ENCODE measurements at regions not wholly inside any gene's neighbourhood (a gene's known extent, or its start where the extent isn't known, plus 50 kb on each side); places are given as distances from the start of the nearest gene placed in this dataset.

DNA sequence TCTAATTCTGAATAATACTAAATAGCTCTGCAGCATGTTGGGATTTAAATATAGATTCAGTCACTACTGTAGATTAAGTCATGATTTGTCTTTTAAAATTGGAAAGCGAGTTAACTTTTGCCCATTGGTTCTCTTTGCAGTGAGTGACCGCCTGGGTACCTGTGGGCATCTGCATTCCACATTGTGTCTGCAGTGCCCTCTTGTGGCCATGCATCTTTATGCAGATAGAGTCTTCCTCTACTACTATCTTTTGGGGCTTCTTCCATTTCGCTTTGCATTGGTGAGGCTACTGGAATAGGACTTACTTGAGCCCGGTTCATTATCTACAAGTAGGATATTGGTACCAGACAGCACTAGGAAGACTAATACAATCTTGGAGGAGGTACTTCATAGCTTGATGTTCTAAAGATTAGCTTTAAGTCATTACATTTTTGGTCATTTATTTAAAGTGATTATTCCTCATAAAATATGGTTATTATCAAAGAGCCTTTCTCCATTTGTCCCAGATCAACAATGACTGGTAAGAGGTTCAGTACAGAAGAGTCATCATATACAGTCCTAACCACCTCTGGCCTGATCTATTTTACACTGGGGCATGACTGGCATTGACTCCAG lies 203.0 kb downstream of the SOCS6 start:
- H3K27me3 Mint-ChIP-seq (ENCODE audit: low read depth in 3 of 3) = peaks cover 0 to 2% (median 0%) of the 10 kb centered on the region in 3 donors
- H3K27ac ChIP-seq (ENCODE audit: low read depth in 1 of 2, low read length in 2 of 2) = no peak overlapping the region
- peaks cover 0 to 3% (median 0%) of the 10 kb centered on the region in 7 donors for H3K9me3 Mint-ChIP-seq
- 40% methylated on average over 1 of the region's 4 CpGs for WGBS (ENCODE audit: insufficient coverage)
- H3K79me2 ChIP-seq (ENCODE audit: insufficient read depth, low read length) = no peaks in the 10 kb centered on the region
- H3K36me3 Mint-ChIP-seq = no peaks in the 10 kb centered on the region
- no peak overlapping the region for H2AFZ ChIP-seq (ENCODE audit: insufficient read depth, low read depth, low read length, poor library complexity, severe bottlenecking)
- intact Hi-C loops (cut with micrococcal nuclease) = no loop called here
- H3K27ac Mint-ChIP-seq = no peak overlapping the region
- no peak overlapping the region for H3K9ac ChIP-seq (ENCODE audit: insufficient read depth, low read length, poor library complexity, severe bottlenecking)
- no peaks in the 10 kb centered on the region for H3K27me3 ChIP-seq (ENCODE audit: control insufficient read depth in 2 of 2, insufficient read depth in 2 of 2, low read length in 2 of 2)
- no peaks in the 10 kb centered on the region for H3K9me3 ChIP-seq (replicated peaks in 1 of 2; ENCODE audit: control insufficient read depth in 1 of 2, insufficient read depth in 1 of 2, low read length in 2 of 2)
- H3K4me1 ChIP-seq (ENCODE audit: control insufficient read depth in 1 of 2, insufficient read depth in 2 of 2, low read length in 2 of 2) = peaks cover 15 to 21% of the 10 kb centered on the region in 2 donors
- H4K20me1 ChIP-seq (ENCODE audit: insufficient read depth, low read length) = no peaks in the 10 kb centered on the region
- H3K4me1 Mint-ChIP-seq = peaks cover 14% of the 10 kb centered on the region
- H3K36me3 ChIP-seq (replicated peaks in 1 of 2; ENCODE audit: control insufficient read depth in 1 of 2, insufficient read depth in 2 of 2, low read length in 2 of 2) = no peaks in the 10 kb centered on the region
- no peak overlapping the region for H3K4me2 ChIP-seq (replicated peaks; ENCODE audit: extremely low read depth, low read length, poor library complexity, severe bottlenecking)
- no peak overlapping the region for H3K4me3 Mint-ChIP-seq
- TF ChIP-seq CTCF (IDR thresholded peaks at IDR 0.05) = peak; percentile 97
- no peak overlapping the region for H3K4me3 ChIP-seq (replicated peaks in 1 of 3; ENCODE audit: low read depth in 2 of 3, low read length in 3 of 3)
- peak; percentile 37 to 64 (median 63) for DNase-seq

- 0% methylated on average over 4 of the region's 10 CpGs for WGBS (ENCODE audit: insufficient coverage)
- Mint-ChIP-seq H3K4me1 (peaks cover 14% of the 10 kb centered on the region), H3K36me3 (no peaks in the 10 kb centered on the region), H3K27ac (peak overlapping the region; percentile 82 to 96 (median 92)), H3K4me3 (peak overlapping the region in 1 of 2 donors; percentile 56), H3K27me3 (ENCODE audit: low read depth in 3 of 3) (no peaks in the 10 kb centered on the region), H3K9me3 (peaks cover 0 to 3% (median 0%) of the 10 kb centered on the region in 7 donors)
- Histone ChIP-seq H3K9ac (ENCODE audit: insufficient read depth, low read length, poor library complexity, severe bottlenecking) (no peak overlapping the region), H3K27ac (ENCODE audit: low read depth in 1 of 2, low read length in 2 of 2) (peak overlapping the region in 1 of 2 donors; percentile 68), H3K9me3 (replicated peaks in 1 of 2; ENCODE audit: control insufficient read depth in 1 of 2, insufficient read depth in 1 of 2, low read length in 2 of 2) (no peaks in the 10 kb centered on the region), H2AFZ (ENCODE audit: insufficient read depth, low read depth, low read length, poor library complexity, severe bottlenecking) (no peak overlapping the region), H3K4me1 (ENCODE audit: control insufficient read depth in 1 of 2, insufficient read depth in 2 of 2, low read length in 2 of 2) (peaks cover 15 to 21% of the 10 kb centered on the region in 2 donors), H3K36me3 (replicated peaks in 1 of 2; ENCODE audit: control insufficient read depth in 1 of 2, insufficient read depth in 2 of 2, low read length in 2 of 2) (no peaks in the 10 kb centered on the region), H3K79me2 (ENCODE audit: insufficient read depth, low read length) (no peaks in the 10 kb centered on the region), H3K4me2 (replicated peaks; ENCODE audit: extremely low read depth, low read length, poor library complexity, severe bottlenecking) (peak overlapping the region; percentile 35), H3K4me3 (replicated peaks in 1 of 3; ENCODE audit: low read depth in 2 of 3, low read length in 3 of 3) (peak overlapping the region in 1 of 3 experiments; percentile 44), H3K27me3 (ENCODE audit: control insufficient read depth in 2 of 2, insufficient read depth in 2 of 2, low read length in 2 of 2) (no peaks in the 10 kb centered on the region), H4K20me1 (ENCODE audit: insufficient read depth, low read length) (no peaks in the 10 kb centered on the region)
- DNase-seq = peak; percentile 89 to 97 (median 93)
- peak; percentile 73 for TF ChIP-seq CTCF (IDR thresholded peaks at IDR 0.05)
- intact Hi-C loops (cut with micrococcal nuclease) = no loop called here
These were observed 201.4 kb downstream of the SOCS6 start for GRCh38 chr18:70489986-70490933.

Data from CD14-positive monocyte (primary cell).